MM.1S (cell line): ENCODE measurements at regions not wholly inside any gene's neighbourhood (a gene's known extent, or its start where the extent isn't known, plus 50 kb on each side); places are given as distances from the start of the nearest gene placed in this dataset.

ENCODE experiments used
- CTCF ChIP-seq: fragments of 300-600 bp; sonication (generic); IDR thresholded peaks from 2 replicates; pipeline ENCODE4 v1.5.1; 2016; ENCODE audit warnings: antibody characterized with exemption, low read length, mixed read lengths
- EZH2 ChIP-seq: fragments of 300-600 bp; sonication (generic); optimal IDR thresholded peaks from 2 replicates; pipeline ENCODE3; 2017; ENCODE audit warnings: low read depth, mild to moderate bottlenecking, antibody characterized with exemption, low read length, mixed read lengths
- EZH2phosphoT487 ChIP-seq: fragments of 300-600 bp; sonication (generic); IDR thresholded peaks from 2 replicates; pipeline ENCODE4 v1.6.1; 2018; ENCODE audit warnings: antibody characterized with exemption, low read length

DNA sequence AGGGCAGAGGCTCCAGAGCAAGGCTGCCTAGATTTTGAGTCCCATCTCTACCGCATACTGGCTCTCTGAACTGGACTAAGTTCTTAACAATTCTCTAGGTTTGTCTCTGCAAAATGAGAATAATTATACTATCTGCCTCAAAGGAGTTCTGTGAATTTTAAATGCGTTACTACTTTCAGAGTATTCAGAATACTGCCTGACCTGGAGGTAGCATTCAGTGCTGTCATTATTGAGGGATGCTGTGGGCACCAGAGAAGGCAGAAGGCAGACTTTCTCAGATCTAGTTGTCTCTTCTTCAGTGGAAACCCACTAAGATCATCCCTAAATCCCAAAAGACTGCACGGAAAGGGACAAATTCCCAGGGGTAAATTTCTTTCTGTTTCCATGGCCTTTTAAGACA is 147.4 kb upstream of the RORA start:
- TF ChIP-seq EZH2 (no peak), CTCF (no peak), EZH2phosphoT487 (no peak)
